ENCODE measurements at regions not wholly inside any gene's neighbourhood (a gene's known extent, or its start where the extent isn't known, plus 50 kb on each side); places are given as distances from the start of the nearest gene placed in this dataset.

DNA sequence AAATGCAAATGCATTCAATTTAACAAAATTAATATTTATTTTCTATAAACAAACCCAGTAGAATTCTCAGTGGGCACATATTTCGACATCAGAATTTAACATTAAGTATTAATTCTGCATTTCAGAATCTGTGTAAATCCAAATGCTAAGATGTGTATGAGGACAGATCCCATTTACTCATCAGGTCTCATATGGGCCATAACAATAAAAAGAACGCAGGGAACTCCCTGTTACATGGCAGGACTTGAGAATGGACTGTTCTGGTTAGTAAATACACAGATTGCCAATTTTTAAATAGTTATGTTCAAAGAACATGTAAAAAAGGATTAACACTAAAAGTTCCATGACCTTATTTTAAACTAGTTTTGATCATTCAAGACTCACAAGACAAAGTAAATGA is 104.0 kb downstream of the SLC30A10 start:
- TF ChIP-seq, protein P1, sequence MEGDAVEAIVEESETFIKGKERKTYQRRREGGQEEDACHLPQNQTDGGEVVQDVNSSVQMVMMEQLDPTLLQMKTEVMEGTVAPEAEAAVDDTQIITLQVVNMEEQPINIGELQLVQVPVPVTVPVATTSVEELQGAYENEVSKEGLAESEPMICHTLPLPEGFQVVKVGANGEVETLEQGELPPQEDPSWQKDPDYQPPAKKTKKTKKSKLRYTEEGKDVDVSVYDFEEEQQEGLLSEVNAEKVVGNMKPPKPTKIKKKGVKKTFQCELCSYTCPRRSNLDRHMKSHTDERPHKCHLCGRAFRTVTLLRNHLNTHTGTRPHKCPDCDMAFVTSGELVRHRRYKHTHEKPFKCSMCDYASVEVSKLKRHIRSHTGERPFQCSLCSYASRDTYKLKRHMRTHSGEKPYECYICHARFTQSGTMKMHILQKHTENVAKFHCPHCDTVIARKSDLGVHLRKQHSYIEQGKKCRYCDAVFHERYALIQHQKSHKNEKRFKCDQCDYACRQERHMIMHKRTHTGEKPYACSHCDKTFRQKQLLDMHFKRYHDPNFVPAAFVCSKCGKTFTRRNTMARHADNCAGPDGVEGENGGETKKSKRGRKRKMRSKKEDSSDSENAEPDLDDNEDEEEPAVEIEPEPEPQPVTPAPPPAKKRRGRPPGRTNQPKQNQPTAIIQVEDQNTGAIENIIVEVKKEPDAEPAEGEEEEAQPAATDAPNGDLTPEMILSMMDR (IDR thresholded peaks at IDR 0.05): no peak
- no peak for DNase-seq (ENCODE audit: low spot score in 2 of 2)
- no peak overlapping the region for H3K27ac ChIP-seq
- no peaks in the 10 kb centered on the region for H3K9me3 ChIP-seq
- intact Hi-C loops (cut with DNase I): no loop called here
- no peaks in the 10 kb centered on the region for H3K4me1 ChIP-seq
- H3K27me3 ChIP-seq: no peaks in the 10 kb centered on the region
- H3K36me3 ChIP-seq: no peaks in the 10 kb centered on the region
- H3K4me3 ChIP-seq: no peak overlapping the region

GRCh38 chr1:219820551-219820950 is 107.8 kb downstream of the SLC30A10 start:
- TF ChIP-seq, protein P1 (IDR thresholded peaks at IDR 0.05): no peak
- H3K9me3 ChIP-seq: no peaks in the 10 kb centered on the region
- intact Hi-C loops (cut with DNase I): no loop called here
- no peak for DNase-seq (ENCODE audit: low spot score in 2 of 2)
- H3K36me3 ChIP-seq: no peaks in the 10 kb centered on the region
- H3K4me1 ChIP-seq: no peaks in the 10 kb centered on the region
- no peak overlapping the region for H3K4me3 ChIP-seq
- H3K27ac ChIP-seq: no peak overlapping the region
- H3K27me3 ChIP-seq: no peaks in the 10 kb centered on the region

DNA sequence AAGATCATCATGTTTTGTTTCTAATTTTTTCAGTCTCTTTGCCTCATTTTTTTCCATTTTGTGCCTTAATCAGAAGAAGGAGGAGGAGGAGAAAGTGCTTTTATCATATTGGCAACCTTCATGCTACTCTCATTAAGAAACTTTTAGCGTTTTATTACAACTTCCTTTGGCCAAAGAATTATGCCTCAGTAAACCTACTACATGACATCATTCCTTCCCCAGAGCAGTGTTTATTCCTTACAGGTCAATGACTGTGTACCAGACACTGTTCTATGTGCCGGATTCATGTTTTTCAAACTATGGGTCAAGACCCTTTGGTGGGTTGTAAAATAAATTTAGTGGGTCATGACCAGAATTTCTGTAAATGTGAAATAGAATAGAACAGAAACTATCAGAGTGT is 110.4 kb downstream of the SLC30A10 start:
- no peaks in the 10 kb centered on the region for H3K9me3 ChIP-seq
- intact Hi-C loops (cut with DNase I): no loop called here
- TF ChIP-seq, protein P1 (IDR thresholded peaks at IDR 0.05): no peak
- no peaks in the 10 kb centered on the region for H3K4me1 ChIP-seq
- no peak for DNase-seq (ENCODE audit: low spot score in 2 of 2)
- no peak overlapping the region for H3K4me3 ChIP-seq
- no peaks in the 10 kb centered on the region for H3K27me3 ChIP-seq
- H3K27ac ChIP-seq: no peak overlapping the region
- no peaks in the 10 kb centered on the region for H3K36me3 ChIP-seq

- TF ChIP-seq, protein P1 (IDR thresholded peaks at IDR 0.05): no peak
- intact Hi-C loops (cut with DNase I): no loop called here
- Histone ChIP-seq H3K4me1 (no peaks in the 10 kb centered on the region), H3K4me3 (no peak overlapping the region), H3K9me3 (no peaks in the 10 kb centered on the region), H3K36me3 (no peaks in the 10 kb centered on the region), H3K27ac (no peak overlapping the region), H3K27me3 (no peaks in the 10 kb centered on the region)
- DNase-seq (ENCODE audit: low spot score in 2 of 2): no peak
These were observed 115.1 kb downstream of the SLC30A10 start for GRCh38 chr1:219813294-219813693.

DNA sequence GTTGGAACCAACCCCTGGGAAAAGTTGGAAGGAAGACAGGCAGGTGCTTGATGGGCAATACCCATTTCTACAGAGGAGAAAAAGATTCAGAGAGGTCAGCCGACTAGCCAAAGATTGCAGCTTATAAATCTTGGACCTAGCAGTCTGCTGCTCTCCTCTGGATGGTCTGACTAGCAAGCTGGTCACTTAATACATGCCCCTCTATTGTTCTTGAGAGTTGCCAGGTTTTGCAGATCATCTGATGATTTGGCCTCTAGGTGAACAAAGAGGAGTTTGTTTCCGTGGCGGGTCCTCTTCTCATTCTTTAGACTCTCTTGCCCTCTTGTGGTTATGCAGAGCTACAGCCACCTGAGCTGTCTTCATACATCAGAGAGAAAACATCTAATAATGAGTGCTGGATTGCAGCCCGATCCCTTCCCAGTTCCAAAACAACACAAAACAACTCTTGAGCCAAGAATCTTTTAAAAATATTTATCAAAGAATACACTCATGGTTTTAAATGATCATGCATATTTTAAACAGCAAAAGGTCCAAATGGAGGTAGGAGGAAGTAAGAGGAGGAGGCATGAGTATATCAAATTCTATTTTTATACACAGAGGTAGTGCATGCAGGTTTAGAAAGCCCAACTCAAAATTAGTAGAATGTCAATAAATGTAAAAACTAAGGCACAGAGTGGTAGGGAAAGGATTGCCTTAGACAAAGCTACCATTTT is 115.7 kb downstream of the SLC30A10 start:
- H3K27ac ChIP-seq: no peak overlapping the region
- no peaks in the 10 kb centered on the region for H3K4me1 ChIP-seq
- H3K27me3 ChIP-seq: no peaks in the 10 kb centered on the region
- TF ChIP-seq, protein P1 (IDR thresholded peaks at IDR 0.05): peak; percentile 22 to 41 (median 29)
- H3K36me3 ChIP-seq: no peaks in the 10 kb centered on the region
- H3K4me3 ChIP-seq: no peak overlapping the region
- intact Hi-C loops (cut with DNase I): no loop called here
- no peaks in the 10 kb centered on the region for H3K9me3 ChIP-seq
- no peak for DNase-seq (ENCODE audit: low spot score in 2 of 2)

GRCh38 chr1:219812086-219812485 is 116.3 kb downstream of the SLC30A10 start:
- Histone ChIP-seq H3K4me3 (no peak overlapping the region), H3K27ac (no peak overlapping the region), H3K36me3 (no peaks in the 10 kb centered on the region), H3K4me1 (no peaks in the 10 kb centered on the region), H3K27me3 (no peaks in the 10 kb centered on the region), H3K9me3 (no peaks in the 10 kb centered on the region)
- TF ChIP-seq, protein P1 (IDR thresholded peaks at IDR 0.05): no peak
- no peak for DNase-seq (ENCODE audit: low spot score in 2 of 2)
- intact Hi-C loops (cut with DNase I): no loop called here
